ENCODE measurements at regions not wholly inside any gene's neighbourhood (a gene's known extent, or its start where the extent isn't known, plus 50 kb on each side); places are given as distances from the start of the nearest gene placed in this dataset.

GRCh38 chr6:74467533-74468215 is 738.2 kb downstream of the COL12A1 start:
- H3K4me1 ChIP-seq (ENCODE audit: control insufficient read depth in 3 of 3, insufficient read depth in 2 of 3, low read depth in 1 of 3, low read length in 2 of 3) = no peaks in the 10 kb centered on the region
- no peak overlapping the region for H3K4me3 ChIP-seq (ENCODE audit: low read depth in 1 of 3, low read length in 3 of 3)
- no peaks in the 10 kb centered on the region for H3K36me3 ChIP-seq (ENCODE audit: control insufficient read depth in 3 of 3, insufficient read depth in 2 of 3, low read depth in 1 of 3, low read length in 3 of 3)
- H3K27me3 ChIP-seq (ENCODE audit: control insufficient read depth in 3 of 3, insufficient read depth in 3 of 3, low read length in 3 of 3) = no peaks in the 10 kb centered on the region
- FAIRE-seq = no peak
- WGBS, 3 donors = 73 to 85% (median 75%) methylated on average over 2 of the region's 2 CpGs
- H3K9me3 ChIP-seq (ENCODE audit: control insufficient read depth in 2 of 2, insufficient read depth in 1 of 2, low read depth in 1 of 2, low read length in 1 of 2) = peaks cover 0 to 4% of the 10 kb centered on the region in 2 donors
- no peak overlapping the region for H3K27ac ChIP-seq (ENCODE audit: low read depth in 1 of 3, low read length in 2 of 3)
- DNase-seq = no peak

- no peaks in the 10 kb centered on the region for H3K27me3 ChIP-seq (ENCODE audit: control insufficient read depth in 3 of 3, insufficient read depth in 3 of 3, low read length in 3 of 3)
- H3K36me3 ChIP-seq (ENCODE audit: control insufficient read depth in 3 of 3, insufficient read depth in 2 of 3, low read depth in 1 of 3, low read length in 3 of 3) = no peaks in the 10 kb centered on the region
- WGBS, 3 donors = 73 to 86% (median 76%) methylated on average over 2 of the region's 2 CpGs
- H3K9me3 ChIP-seq (ENCODE audit: control insufficient read depth in 2 of 2, insufficient read depth in 1 of 2, low read depth in 1 of 2, low read length in 1 of 2) = peaks cover 0 to 4% of the 10 kb centered on the region in 2 donors
- FAIRE-seq (no peak), DNase-seq (no peak)
- H3K4me1 ChIP-seq (ENCODE audit: control insufficient read depth in 3 of 3, insufficient read depth in 2 of 3, low read depth in 1 of 3, low read length in 2 of 3) = no peaks in the 10 kb centered on the region
- no peak overlapping the region for H3K4me3 ChIP-seq (ENCODE audit: low read depth in 1 of 3, low read length in 3 of 3)
- H3K27ac ChIP-seq (ENCODE audit: low read depth in 1 of 3, low read length in 2 of 3) = no peak overlapping the region
Observed at GRCh38 chr6:74466572-74466971, 739.3 kb downstream of the COL12A1 start.

DNA sequence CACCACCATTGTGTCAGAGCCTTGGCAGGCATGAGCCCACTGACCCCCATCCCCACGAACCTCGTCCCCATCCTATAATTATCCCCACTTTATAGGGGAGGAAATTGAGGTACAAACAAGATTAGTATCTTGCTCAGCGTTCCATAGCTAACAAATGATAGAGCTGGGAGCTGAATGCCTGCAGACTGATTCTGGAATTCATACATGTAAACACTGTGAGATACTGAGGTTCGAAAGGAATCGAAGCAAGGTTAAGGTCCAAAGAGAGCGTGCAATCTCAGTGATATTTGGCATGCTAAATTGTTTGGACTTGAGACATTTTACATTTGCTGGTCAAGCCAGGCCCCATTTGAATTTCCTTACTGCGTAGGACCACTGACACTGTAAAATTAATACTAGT is 746.6 kb downstream of the COL12A1 start:
- FAIRE-seq = no peak

DNA sequence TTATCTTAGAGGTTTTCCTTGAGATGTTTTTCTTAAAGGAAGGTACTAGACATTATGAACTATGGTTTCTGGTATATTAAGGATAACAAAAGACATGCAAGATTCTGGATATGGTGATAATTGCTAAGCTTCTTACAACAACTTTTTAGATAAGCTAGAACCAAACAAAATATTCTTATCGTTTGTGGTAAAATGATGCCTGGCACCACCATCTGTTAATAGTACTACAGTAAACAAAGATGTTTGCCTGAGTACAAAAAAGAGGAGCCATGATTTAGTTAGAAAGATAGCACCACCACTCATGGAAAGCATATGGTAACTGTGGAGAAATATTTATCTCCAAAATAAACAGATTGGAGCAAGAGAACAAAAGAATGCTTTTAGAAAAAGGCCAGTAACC is 747.3 kb downstream of the COL12A1 start:
- H3K36me3 ChIP-seq (ENCODE audit: control insufficient read depth in 3 of 3, insufficient read depth in 2 of 3, low read depth in 1 of 3, low read length in 3 of 3) = no peaks in the 10 kb centered on the region
- H3K4me1 ChIP-seq (ENCODE audit: control insufficient read depth in 3 of 3, insufficient read depth in 2 of 3, low read depth in 1 of 3, low read length in 2 of 3) = no peaks in the 10 kb centered on the region
- H3K27me3 ChIP-seq (ENCODE audit: control insufficient read depth in 3 of 3, insufficient read depth in 3 of 3, low read length in 3 of 3) = no peaks in the 10 kb centered on the region
- no peaks in the 10 kb centered on the region for H3K9me3 ChIP-seq (ENCODE audit: control insufficient read depth in 2 of 2, insufficient read depth in 1 of 2, low read depth in 1 of 2, low read length in 1 of 2)
- DNase-seq (peak in 1 of 2 donors; percentile 1), FAIRE-seq (no peak)
- WGBS, 3 donors = 25 to 32% (median 28%) methylated on average over 1 of the region's 1 CpG
- H3K4me3 ChIP-seq (ENCODE audit: low read depth in 1 of 3, low read length in 3 of 3) = no peak overlapping the region
- no peak overlapping the region for H3K27ac ChIP-seq (ENCODE audit: low read depth in 1 of 3, low read length in 2 of 3)

More for the DNA sequence above, 746.6 kb downstream of the COL12A1 start:
- no peaks in the 10 kb centered on the region for H3K27me3 ChIP-seq (ENCODE audit: control insufficient read depth in 3 of 3, insufficient read depth in 3 of 3, low read length in 3 of 3)
- 47 to 53% (median 50%) methylated on average over 7 of the region's 7 CpGs for WGBS, 3 donors
- no peak overlapping the region for H3K4me3 ChIP-seq (ENCODE audit: low read depth in 1 of 3, low read length in 3 of 3)
- no peaks in the 10 kb centered on the region for H3K9me3 ChIP-seq (ENCODE audit: control insufficient read depth in 2 of 2, insufficient read depth in 1 of 2, low read depth in 1 of 2, low read length in 1 of 2)
- H3K27ac ChIP-seq (ENCODE audit: low read depth in 1 of 3, low read length in 2 of 3) = no peak overlapping the region
- no peaks in the 10 kb centered on the region for H3K4me1 ChIP-seq (ENCODE audit: control insufficient read depth in 3 of 3, insufficient read depth in 2 of 3, low read depth in 1 of 3, low read length in 2 of 3)
- no peak for DNase-seq
- no peaks in the 10 kb centered on the region for H3K36me3 ChIP-seq (ENCODE audit: control insufficient read depth in 3 of 3, insufficient read depth in 2 of 3, low read depth in 1 of 3, low read length in 3 of 3)

DNA sequence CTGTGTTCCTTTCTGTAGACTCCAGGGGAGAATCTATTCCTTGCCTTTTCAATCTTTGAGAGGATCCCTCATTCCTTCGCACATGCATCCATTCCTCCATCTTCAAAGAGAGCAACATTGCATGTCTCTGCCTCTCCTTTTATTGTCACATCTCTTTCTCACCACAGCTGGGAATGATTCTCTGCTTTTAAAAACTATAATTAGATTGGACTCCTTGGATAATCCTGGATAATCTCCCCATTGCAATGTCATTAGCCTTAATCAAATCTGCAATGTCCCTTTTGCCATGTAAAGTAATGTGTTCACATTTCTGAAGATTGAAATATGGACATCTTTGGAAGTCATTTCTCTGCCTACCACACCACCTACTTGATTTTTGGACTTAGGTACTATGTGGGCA is 750.1 kb downstream of the COL12A1 start:
- DNase-seq (no peak), FAIRE-seq (no peak)
- Histone ChIP-seq H3K9me3 (ENCODE audit: control insufficient read depth in 2 of 2, insufficient read depth in 1 of 2, low read depth in 1 of 2, low read length in 1 of 2) (no peaks in the 10 kb centered on the region), H3K4me3 (ENCODE audit: low read depth in 1 of 3, low read length in 3 of 3) (no peak overlapping the region), H3K27me3 (ENCODE audit: control insufficient read depth in 3 of 3, insufficient read depth in 3 of 3, low read length in 3 of 3) (no peaks in the 10 kb centered on the region), H3K36me3 (ENCODE audit: control insufficient read depth in 3 of 3, insufficient read depth in 2 of 3, low read depth in 1 of 3, low read length in 3 of 3) (no peaks in the 10 kb centered on the region), H3K4me1 (ENCODE audit: control insufficient read depth in 3 of 3, insufficient read depth in 2 of 3, low read depth in 1 of 3, low read length in 2 of 3) (no peaks in the 10 kb centered on the region), H3K27ac (ENCODE audit: low read depth in 1 of 3, low read length in 2 of 3) (no peak overlapping the region)
- 88 to 100% (median 95%) methylated on average over 1 of the region's 1 CpG for WGBS, 3 donors

DNA sequence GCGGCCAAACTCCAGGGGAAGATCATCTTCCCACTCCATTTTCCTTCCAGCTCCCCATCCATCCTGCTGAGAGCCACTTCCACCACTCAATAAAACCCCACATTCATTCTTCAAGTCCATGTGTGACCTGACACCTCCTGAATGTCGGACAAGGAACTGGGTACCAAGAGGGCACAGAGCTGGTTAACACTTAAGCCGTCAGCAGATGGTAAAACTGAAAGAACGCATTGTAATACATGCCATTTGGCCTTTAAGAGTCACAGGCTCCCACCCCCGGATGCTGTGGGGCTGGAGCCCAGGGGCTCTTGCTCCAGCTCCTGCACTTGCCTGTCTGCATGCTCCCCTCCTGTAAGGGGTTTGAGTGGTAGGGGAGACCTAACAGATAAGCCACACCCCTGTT is 753.9 kb downstream of the COL12A1 start:
- 63 to 81% (median 71%) methylated on average over 5 of the region's 5 CpGs for WGBS, 3 donors
- no peaks in the 10 kb centered on the region for H3K36me3 ChIP-seq (ENCODE audit: control insufficient read depth in 3 of 3, insufficient read depth in 2 of 3, low read depth in 1 of 3, low read length in 3 of 3)
- no peak for DNase-seq
- no peak for FAIRE-seq
- no peaks in the 10 kb centered on the region for H3K27me3 ChIP-seq (ENCODE audit: control insufficient read depth in 3 of 3, insufficient read depth in 3 of 3, low read length in 3 of 3)
- H3K4me3 ChIP-seq (ENCODE audit: low read depth in 1 of 3, low read length in 3 of 3) = no peak overlapping the region
- H3K9me3 ChIP-seq (ENCODE audit: control insufficient read depth in 2 of 2, insufficient read depth in 1 of 2, low read depth in 1 of 2, low read length in 1 of 2) = no peaks in the 10 kb centered on the region
- no peak overlapping the region for H3K27ac ChIP-seq (ENCODE audit: low read depth in 1 of 3, low read length in 2 of 3)
- no peaks in the 10 kb centered on the region for H3K4me1 ChIP-seq (ENCODE audit: control insufficient read depth in 3 of 3, insufficient read depth in 2 of 3, low read depth in 1 of 3, low read length in 2 of 3)

GRCh38 chr6:74448850-74449249 is 752.8 kb downstream of the CD109 start:
- Histone ChIP-seq H3K4me1 (ENCODE audit: control insufficient read depth in 3 of 3, insufficient read depth in 2 of 3, low read depth in 1 of 3, low read length in 2 of 3) (no peaks in the 10 kb centered on the region), H3K4me3 (ENCODE audit: low read depth in 1 of 3, low read length in 3 of 3) (no peak overlapping the region), H3K27me3 (ENCODE audit: control insufficient read depth in 3 of 3, insufficient read depth in 3 of 3, low read length in 3 of 3) (no peaks in the 10 kb centered on the region), H3K9me3 (ENCODE audit: control insufficient read depth in 2 of 2, insufficient read depth in 1 of 2, low read depth in 1 of 2, low read length in 1 of 2) (no peaks in the 10 kb centered on the region), H3K36me3 (ENCODE audit: control insufficient read depth in 3 of 3, insufficient read depth in 2 of 3, low read depth in 1 of 3, low read length in 3 of 3) (no peaks in the 10 kb centered on the region), H3K27ac (ENCODE audit: low read depth in 1 of 3, low read length in 2 of 3) (no peak overlapping the region)
- DNase-seq (no peak), FAIRE-seq (no peak)
- WGBS, 3 donors = 83 to 94% (median 86%) methylated on average over 4 of the region's 4 CpGs

DNA sequence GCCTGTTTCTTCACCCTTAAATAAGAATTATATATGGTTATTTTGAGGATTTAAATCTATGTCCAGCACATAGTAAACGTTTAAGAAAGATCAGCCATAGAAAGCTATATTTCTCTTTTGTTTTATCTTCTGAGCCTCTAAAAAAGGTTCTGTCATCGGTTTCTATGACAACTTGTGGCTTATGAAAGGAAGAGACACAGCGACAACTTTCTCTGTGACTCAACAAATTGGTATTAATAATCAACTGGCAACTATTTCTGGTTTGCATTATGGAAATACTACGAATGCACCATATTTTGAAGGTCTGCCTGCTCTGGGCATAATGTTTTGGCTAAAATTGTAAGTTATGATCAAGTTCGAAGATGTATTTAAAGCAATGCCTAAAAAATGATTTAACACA is 751.0 kb downstream of the CD109 start:
- no peaks in the 10 kb centered on the region for H3K36me3 ChIP-seq (ENCODE audit: control insufficient read depth in 3 of 3, insufficient read depth in 2 of 3, low read depth in 1 of 3, low read length in 3 of 3)
- no peak overlapping the region for H3K4me3 ChIP-seq (ENCODE audit: low read depth in 1 of 3, low read length in 3 of 3)
- WGBS, 3 donors = 60 to 70% (median 66%) methylated on average over 5 of the region's 5 CpGs
- H3K27ac ChIP-seq (ENCODE audit: low read depth in 1 of 3, low read length in 2 of 3) = no peak overlapping the region
- no peaks in the 10 kb centered on the region for H3K9me3 ChIP-seq (ENCODE audit: control insufficient read depth in 2 of 2, insufficient read depth in 1 of 2, low read depth in 1 of 2, low read length in 1 of 2)
- DNase-seq = no peak
- no peaks in the 10 kb centered on the region for H3K27me3 ChIP-seq (ENCODE audit: control insufficient read depth in 3 of 3, insufficient read depth in 3 of 3, low read length in 3 of 3)
- no peak for FAIRE-seq
- no peaks in the 10 kb centered on the region for H3K4me1 ChIP-seq (ENCODE audit: control insufficient read depth in 3 of 3, insufficient read depth in 2 of 3, low read depth in 1 of 3, low read length in 2 of 3)

Measured in small intestine (tissue), 7 donors.